ENCODE measurements at regions not wholly inside any gene's neighbourhood (a gene's known extent, or its start where the extent isn't known, plus 50 kb on each side); places are given as distances from the start of the nearest gene placed in this dataset.

GRCh38 chr6:12555781-12556180 lies 160.8 kb upstream of the PHACTR1 start:
- no peak for DNase-seq

DNA sequence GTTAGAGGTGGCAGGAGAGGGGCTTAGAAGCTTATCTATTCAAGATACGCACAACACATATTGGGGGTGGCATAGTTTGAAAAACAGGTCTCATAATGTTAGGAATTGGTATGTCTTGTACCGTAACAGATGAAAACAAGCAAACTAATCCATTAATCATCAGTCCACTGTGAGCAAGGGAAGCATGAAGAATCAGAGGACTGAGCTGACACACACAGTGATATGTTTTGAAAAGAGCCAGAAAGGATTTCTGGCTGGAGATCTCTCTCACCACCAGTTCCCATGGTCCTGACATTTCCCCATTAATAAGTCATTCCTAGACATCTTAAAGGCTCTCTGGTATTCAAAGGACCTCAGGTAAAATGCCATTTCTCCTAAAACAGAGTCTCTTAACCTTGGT lies 158.8 kb upstream of the PHACTR1 start:
- no peak for DNase-seq

DNA sequence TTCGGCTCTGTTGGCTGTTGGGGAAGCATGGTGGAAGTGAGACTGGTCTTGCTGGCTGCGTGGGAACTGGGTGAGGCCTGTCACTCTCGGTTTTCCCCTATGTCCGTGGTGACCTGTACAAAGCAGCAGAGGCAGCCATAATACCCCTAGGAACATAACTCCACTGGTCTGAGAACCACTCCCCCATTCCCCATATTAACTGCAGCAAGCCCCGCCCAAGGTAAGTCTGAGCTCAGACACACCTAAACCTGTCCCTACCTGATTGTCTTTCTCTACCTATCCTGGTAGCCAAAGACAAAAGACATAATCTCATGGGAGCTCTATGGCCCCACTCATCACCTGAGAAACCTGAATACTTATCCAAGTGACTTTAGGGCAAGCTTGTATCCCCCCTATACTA lies 156.3 kb upstream of the PHACTR1 start:
- DNase-seq: no peak

- no peak for DNase-seq
These were observed 149.9 kb upstream of the PHACTR1 start for GRCh38 chr6:12566618-12567123.

DNA sequence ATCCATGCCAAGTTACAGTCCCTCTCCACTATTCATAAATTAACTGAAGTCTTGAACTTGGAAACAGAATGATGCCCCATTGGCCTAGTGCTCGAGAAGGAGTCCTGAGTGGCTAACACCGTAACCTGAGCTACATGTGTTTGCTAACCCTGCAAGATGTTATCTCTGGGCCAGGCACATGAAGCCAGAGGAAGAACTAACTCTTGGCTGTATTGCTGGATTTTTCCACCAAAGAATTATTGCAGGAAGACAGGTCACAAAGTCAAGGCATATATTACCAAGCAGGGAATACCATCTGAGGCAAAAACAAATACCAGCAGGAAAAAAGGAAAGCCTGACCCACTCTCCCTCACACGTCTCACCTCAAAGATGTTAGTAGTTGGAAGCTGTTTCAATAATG lies 148.9 kb upstream of the PHACTR1 start:
- no peak for DNase-seq

- no peak for DNase-seq
These were observed 146.9 kb upstream of the PHACTR1 start for GRCh38 chr6:12569646-12570045.

DNA sequence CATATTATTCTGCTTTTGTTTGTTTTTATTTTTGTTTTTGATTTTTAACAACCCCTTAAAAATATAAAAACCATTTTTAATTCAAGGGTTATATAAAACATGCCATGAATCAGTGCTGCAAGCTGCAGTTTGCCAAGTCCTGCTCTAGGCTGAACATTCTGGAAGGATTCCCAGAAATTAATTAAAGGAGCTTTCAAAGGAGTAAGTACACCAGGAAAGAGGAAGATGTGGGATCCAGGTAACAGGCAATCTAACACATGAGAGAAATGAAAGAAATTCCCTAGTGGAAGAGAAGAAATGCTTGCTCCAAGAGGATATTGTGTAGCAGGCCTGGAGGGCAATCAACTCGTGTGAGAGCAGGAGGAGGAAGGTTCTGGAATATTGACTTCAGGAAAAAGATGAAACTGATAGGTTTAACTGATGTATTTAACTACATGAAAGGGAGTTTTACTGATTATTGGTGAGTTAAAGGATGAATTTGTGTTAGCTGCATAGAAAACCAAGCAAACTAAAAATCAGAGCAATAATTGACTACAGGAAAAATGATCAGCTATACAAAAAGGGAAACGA lies 146.0 kb upstream of the PHACTR1 start:
- DNase-seq: peak; percentile 9

DNA sequence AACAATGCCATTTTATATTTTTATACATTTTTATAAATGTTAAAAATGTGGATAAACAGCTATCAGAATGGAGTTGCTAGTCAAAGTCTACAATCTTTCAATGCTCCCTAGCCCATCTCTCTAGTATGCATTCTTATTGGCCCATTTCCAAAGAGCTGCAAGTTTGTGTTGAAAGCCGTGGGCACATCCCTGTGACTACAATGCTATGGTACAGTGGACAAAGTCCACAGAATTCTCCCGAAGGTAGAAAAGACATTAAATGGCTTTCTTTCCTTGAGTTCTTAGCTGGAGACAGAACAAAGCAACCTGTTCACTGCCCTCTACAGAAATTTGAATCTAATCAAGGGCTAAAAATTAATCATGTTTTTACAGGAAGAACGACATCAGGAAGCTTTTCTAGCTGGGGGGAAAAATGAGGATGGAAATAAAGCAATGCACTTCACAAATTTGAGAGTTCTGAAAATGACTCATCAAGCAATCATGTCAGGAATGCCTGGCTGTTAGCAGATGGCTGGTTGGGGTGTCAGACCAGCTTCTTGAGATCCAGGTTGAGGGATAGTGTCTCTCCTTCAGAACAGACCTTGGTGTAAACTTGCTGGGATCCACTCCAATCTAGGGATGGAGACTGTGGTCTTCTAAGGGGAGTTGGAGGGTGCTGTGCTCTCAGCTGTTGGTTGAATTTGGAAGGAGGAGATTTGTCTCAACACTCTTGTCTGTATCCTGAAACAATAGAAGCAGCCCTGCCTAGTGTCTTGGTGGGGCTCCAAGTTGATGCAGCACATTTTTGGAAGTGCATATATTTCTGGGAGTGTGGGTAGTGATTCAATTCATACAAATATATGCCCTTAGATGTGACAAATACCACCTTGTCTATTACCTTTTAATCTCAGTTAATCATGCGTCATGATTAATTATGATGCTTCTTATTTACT lies 143.4 kb upstream of the PHACTR1 start:
- DNase-seq: no peak

DNA sequence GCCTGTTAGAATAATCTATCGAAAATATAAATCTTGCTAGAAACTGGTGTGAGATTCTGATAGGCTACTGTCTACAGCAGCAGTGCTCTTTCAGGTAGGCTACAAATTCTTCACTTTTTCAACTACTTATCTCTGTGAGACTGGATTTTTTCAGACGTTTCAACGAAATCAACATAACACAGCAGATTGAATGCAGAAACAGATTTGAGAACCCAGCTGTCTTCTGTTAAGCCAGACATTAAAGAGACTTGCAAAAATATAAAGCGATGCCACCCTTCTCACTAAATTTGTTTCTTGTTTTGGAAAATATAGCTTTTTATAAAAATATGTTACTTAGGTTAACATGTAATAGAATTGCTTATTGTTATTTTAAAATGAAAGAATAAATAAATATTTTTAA lies 140.6 kb upstream of the PHACTR1 start:
- no peak for DNase-seq

DNA sequence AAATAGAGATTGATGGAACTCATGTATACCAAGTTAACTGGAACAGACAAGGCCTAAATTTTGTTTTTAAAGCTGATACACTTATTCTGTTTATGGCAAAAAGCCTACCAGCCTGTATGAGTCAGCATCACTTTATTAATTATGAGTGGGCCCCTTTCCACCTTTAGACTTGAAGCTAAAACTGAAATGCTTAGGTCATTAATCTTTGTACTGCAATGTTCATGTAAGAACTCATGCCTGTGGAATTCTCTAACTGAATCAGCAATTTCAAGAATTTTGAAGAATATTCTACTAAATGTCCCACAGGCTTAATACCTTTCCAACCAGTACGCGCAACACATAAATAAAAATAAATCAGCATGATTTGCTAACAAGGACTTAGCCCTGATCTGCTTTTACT lies 140.2 kb upstream of the PHACTR1 start:
- no peak for DNase-seq

- DNase-seq: no peak
These were observed 139.3 kb upstream of the PHACTR1 start for GRCh38 chr6:12577124-12577850.

DNA sequence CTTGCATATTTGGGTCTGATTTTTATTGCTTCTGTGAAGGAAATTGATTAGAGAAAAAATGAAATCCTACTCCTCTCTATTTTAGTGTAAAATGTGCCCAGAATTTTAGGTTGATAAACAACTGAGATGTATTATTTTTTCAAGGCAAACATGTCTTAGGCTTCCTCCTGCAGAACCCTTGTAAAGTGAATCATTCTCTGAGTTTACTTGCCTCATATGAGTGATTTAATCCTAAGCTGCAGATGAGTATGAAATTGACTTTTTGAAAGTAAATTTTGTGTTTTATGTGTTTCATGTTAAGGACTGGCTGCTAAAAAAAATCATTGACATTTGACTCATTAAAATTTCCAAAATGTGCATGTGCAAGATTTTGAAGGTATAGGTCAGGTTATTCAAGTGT lies 138.5 kb upstream of the PHACTR1 start:
- DNase-seq: no peak

DNA sequence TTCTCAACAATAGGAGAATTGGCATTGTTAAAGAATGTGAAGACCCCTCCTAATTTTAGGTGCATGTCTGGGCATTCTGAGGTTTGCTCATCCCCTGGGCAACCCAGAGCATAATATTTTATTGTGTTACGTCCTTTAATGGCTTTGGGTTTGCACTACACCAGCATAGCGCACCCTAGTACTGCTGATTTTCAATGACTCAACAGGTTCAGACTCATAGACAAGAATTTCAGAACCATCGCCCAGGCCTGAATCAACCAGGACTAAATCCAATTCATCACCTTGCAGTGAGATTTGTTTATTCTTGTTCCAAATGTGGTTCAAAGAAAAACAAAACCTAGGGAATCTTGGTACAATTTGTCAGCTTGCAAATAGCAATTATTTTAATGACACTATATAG lies 137.8 kb upstream of the PHACTR1 start:
- no peak for DNase-seq

- DNase-seq: no peak
These were observed 136.3 kb upstream of the PHACTR1 start for GRCh38 chr6:12580290-12580689.

DNA sequence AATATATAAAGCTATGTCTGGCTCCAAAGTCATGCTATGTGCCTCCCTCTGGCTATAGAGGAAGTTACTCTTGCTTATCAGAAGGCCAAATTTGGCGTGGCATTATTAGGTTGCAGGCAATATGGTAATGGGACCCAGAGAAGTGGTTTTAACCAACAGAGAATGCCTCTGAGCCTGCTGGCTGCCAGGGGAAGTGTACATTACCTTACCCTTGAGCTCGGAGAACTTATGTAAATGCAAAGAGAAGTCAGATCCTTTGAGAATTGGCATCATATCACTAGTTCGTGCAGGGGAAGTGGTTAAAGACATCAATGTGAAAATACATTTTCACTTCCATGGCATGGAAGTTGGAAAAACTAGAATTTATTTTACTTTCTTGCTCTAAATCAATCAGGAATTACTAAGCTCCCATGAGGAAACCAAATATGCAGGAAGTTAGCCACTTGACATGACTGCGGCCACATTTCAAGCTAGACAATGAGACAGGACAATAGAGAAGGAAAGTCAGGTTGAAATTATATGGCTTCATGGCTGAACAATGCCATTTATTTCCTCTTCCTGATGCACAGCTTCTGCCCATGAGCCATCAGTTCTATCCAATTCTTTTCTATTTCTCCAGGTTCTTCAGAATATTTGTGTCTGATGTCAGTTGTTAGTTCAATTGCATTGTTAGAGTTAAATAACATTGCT lies 134.0 kb upstream of the PHACTR1 start:
- no peak for DNase-seq

DNA sequence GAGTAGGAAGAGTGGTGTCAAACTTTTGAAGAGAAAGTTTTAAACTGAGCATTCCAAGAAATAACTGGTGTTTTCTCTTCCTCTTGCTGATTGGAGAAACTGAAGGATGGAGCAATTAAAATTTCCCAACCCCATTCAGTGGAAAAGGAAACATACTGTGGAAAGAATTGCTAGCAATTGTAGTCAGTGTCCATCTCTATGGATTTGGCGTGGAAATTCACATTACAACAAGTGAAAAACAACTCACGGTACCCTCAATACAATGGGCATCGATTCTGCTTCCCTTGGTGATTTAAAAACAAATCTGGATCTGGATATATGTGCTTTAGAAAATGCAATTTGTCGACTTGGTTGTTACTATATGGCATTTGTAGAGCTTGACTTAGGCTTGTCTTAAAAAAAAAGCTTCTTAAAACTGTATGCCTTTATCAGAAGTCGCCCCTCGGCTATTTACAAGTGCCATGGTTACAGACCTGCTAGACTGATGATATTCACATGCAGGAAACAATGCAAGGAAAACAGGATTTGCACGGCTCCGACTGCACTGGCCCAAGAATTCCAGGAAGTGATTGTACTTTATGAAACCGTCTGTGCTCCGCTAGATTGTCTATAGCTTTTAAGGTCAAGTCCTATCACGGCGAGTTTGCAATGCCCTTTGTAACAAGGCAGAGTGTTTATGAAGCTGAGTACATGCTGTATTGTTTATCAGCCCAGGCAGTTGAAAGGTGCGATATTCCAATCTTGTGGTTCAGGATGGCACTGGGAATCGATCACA lies 131.7 kb upstream of the PHACTR1 start:
- no peak for DNase-seq

DNA sequence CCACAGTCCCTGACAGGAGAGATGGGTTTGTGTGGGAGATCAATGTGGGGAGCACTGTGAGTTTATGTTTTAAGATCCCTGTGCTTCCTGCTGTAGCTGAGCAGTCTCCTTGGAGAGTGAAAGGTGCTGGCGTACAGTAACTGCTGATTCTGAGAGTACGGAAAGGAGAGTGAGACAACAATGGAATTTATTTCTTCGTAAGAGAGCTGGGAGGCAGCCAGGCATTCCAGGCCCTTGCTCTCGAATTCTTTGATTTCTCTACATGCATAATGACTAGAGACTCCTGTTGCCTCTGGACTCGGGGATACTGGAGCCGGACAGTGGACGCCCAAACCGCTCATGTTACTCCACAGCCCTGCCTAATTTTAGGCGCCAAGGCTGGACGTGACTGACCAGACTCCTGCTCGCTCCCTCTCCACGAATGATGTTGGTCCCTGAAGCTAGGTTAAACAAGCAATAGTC lies 131.0 kb upstream of the PHACTR1 start:
- DNase-seq: no peak

DNA sequence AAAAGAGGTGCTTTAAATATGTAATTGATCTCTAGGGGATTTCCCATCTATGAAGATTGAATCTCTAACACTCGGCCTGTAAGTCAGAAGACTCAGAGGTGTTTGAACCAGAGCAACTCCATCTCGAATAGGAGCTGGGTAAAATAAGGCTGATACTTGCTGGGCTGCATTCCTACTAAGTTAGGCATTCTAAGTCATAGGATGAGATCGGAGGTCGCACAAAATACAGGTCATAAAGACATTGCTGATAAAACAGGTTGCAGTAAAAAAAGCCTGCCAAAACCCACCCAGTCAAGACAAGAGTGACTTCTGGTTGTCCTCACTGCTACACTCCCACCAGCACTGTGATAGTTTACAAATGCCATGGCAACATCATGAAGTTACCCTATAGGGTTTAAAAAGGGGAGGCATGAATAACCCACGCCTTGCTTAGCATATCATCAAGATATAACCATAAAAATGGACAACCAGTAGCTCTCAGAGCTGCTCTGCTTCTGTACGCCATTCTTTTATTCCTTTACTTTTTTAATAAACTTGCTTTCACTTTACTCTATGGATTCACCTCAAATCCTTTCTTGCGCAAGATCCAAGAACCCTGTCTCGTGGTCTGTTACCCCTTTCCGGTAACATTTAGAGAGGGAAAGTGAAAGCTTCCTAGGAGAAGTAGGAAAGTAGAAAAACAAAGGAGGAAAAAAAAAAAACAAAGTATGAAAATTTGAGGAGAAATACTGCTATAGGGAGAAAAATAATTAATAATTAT lies 129.7 kb upstream of the PHACTR1 start:
- no peak for DNase-seq

GRCh38 chr6:12590901-12591300 lies 125.7 kb upstream of the PHACTR1 start:
- no peak for DNase-seq

GRCh38 chr6:12592634-12593033 lies 123.9 kb upstream of the PHACTR1 start:
- DNase-seq: no peak

DNA sequence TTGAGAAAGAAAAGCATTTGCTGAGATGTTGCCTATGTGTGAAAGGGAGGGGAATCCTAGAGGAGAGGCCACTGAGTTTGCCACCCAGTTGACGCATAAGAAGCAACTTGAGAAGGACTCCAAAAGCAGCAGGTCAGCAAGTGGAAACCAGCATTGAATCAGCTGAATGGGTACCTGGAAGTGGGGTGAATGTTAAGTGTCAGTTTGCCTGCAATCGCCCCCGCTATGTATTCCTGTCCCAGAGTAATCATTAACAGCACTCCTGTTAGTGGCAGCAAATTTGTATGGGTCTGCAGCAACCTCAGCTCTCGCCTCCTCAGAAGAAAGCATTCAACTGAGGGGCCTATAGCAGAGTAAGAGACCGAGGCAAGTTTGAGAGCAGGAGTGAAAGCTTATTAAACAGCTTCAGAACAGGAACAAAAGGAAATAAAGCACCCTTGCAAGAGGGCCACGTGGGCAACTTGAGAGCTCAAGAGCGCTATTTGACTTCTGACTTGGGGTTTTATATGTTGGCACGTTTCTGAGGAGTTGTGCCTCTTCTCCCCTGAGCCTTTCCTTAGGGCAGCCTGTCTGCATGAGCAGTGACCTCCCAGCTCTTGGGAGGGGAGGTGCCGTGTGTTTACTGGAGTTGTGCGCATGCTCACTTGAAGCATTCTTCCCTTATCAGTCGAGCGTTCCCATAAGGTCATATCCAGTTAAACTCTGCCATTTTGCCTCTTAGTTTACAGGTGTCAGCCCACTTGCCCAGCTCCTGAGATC lies 122.6 kb upstream of the PHACTR1 start:
- DNase-seq: no peak

All from midbrain (tissue), 1 donor.